ENCODE measurements at regions not wholly inside any gene's neighbourhood (a gene's known extent, or its start where the extent isn't known, plus 50 kb on each side); places are given as distances from the start of the nearest gene placed in this dataset.
"Not testable (repeated sequence)": the region's sequence is repeated elsewhere in the genome, so short reads cannot be mapped to it uniquely, and the experiment has no call there.

DNA sequence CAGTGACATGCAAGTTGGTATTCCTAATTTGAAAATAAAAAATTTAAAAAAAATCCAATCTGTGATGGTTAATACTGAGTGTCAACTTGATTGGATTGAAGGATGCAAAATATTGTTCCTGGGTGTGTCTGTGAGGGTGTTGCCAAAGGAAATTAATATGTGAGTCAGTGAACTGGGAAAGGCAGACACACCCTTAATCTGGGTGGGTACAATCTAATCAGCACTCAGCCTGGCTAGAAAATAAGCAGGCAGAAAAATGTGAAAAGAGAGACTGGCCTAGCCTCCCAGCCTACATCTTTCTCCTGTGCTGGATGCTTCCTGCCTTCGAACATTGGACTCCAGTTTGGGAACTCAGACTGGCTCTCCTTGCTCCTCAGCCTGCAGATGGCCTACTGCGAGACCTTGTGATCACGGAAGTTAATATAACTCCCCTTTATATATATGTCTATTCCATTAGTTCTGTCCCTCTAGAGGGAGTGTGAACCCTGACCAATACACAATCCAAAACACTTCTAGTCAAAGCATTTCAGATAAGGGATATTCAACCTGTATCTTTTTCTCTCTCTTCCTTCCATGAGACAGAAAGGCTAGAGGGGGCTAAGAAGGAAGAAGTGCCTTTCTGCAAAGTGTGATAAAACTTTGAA lies 712.9 kb upstream of the ADGRL3 start:
- H3K27me3 ChIP-seq (ENCODE audit: insufficient read depth, low read length, poor library complexity, severe bottlenecking); H3K36me3 ChIP-seq (ENCODE audit: insufficient read depth, low read length); H3K4me1 Mint-ChIP-seq; H3K36me3 Mint-ChIP-seq; H3K4me3 Mint-ChIP-seq; DNase-seq; H3K4me1 ChIP-seq (ENCODE audit: insufficient read depth, low read length); H3K27ac Mint-ChIP-seq; H3K27me3 Mint-ChIP-seq; H3K9me3 ChIP-seq (ENCODE audit: low read length); H3K4me3 ChIP-seq (ENCODE audit: low read length); POLR2A ChIA-PET; CTCF ChIA-PET; H3K27ac ChIP-seq (ENCODE audit: low read depth, low read length): not testable (repeated sequence)
- peaks cover 10 to 29% (median 12%) of the 10 kb centered on the region in 5 donors for H3K9me3 Mint-ChIP-seq

DNA sequence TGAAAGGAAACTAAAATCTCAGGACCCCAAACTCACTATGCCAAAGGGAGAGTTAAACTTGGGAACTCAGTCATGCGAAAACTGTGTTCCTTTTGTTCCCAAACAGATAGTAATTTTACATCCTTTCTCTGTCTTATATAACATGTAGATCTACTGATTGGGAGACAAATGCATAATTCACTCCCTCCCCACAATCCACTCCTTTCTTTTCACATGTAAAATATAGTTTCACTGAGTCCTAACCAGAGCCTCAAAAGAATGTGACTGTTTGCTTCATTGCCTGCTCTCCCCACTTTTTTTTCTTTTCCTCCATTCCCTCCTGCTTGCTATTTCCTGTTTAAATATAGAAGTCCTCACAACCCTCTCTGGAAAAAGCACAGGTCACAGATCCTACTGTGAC lies 699.3 kb upstream of the ADGRL3 start:
- Histone ChIP-seq H3K4me3 (ENCODE audit: low read length) (no peak overlapping the region), H3K27ac (ENCODE audit: low read depth, low read length) (no peak overlapping the region), H3K9me3 (ENCODE audit: low read length) (no peaks in the 10 kb centered on the region), H3K27me3 (ENCODE audit: insufficient read depth, low read length, poor library complexity, severe bottlenecking) (no peaks in the 10 kb centered on the region), H3K4me1 (ENCODE audit: insufficient read depth, low read length) (no peaks in the 10 kb centered on the region), H3K36me3 (ENCODE audit: insufficient read depth, low read length) (no peaks in the 10 kb centered on the region)
- no peak overlapping the region for H3K4me3 Mint-ChIP-seq
- peaks cover 23 to 51% (median 38%) of the 10 kb centered on the region in 5 donors for H3K9me3 Mint-ChIP-seq
- H3K27me3 Mint-ChIP-seq: no peaks in the 10 kb centered on the region
- DNase-seq: no peak
- H3K4me1 Mint-ChIP-seq: no peaks in the 10 kb centered on the region
- H3K36me3 Mint-ChIP-seq: peaks cover 0 to 4% (median 0%) of the 10 kb centered on the region in 3 donors
- ChIA-PET CTCF (no interaction called here), POLR2A (no interaction called here)
- no peak overlapping the region for H3K27ac Mint-ChIP-seq

DNA sequence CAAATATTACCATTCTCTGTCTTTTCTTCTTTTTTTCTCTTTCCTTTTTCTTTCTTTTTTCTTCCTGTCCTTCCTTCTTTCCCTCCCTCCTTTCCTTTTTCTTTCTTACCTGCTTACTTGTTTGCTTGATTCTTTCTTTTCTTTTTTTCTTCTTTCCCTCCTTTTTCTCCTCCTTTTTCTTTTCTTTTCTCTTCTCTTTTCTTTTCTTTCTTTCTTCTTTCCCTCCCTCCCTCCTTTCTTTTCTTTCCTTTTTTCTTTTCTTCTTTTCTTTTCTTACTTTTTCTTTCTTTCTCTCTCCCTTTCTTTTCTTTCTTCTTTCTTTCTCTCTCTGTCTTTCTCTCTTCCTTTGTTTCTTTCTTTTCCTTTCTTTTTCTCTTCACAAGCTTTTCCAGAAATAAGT lies 697.4 kb upstream of the ADGRL3 start:
- POLR2A ChIA-PET: no interaction called here
- peaks cover 0 to 4% (median 0%) of the 10 kb centered on the region in 3 donors for H3K36me3 Mint-ChIP-seq
- Histone ChIP-seq H3K4me3 (ENCODE audit: low read length) (no peak overlapping the region), H3K9me3 (ENCODE audit: low read length) (no peaks in the 10 kb centered on the region), H3K27me3 (ENCODE audit: insufficient read depth, low read length, poor library complexity, severe bottlenecking) (no peaks in the 10 kb centered on the region), H3K4me1 (ENCODE audit: insufficient read depth, low read length) (no peaks in the 10 kb centered on the region), H3K27ac (ENCODE audit: low read depth, low read length) (no peak overlapping the region), H3K36me3 (ENCODE audit: insufficient read depth, low read length) (no peaks in the 10 kb centered on the region)
- H3K27me3 Mint-ChIP-seq: no peaks in the 10 kb centered on the region
- no peak for DNase-seq
- H3K4me1 Mint-ChIP-seq: no peaks in the 10 kb centered on the region
- peaks cover 16 to 54% (median 39%) of the 10 kb centered on the region in 5 donors for H3K9me3 Mint-ChIP-seq
- CTCF ChIA-PET: no interaction called here
- no peak overlapping the region for H3K4me3 Mint-ChIP-seq
- no peak overlapping the region for H3K27ac Mint-ChIP-seq

DNA sequence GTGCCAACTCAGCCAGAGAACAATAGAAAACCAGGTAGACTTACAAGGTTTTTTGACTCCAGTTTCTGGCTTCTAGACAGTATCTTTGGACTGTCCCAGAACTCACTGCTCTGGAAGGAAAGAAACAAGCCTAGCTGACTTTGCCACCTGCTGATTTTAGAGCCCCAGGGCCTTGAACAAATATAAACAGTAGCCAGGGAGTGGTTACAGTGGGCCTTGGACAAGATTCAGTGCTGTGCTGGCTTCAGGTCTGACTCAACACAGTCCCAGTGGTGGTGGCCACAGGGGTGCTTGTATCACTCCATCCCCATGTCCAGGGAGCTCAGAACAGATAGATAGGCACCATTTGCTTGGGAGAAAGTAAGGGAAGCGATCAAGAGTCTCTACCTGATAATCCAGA lies 694.1 kb upstream of the ADGRL3 start:
- no peak overlapping the region for H3K27ac Mint-ChIP-seq
- Histone ChIP-seq H3K4me1 (ENCODE audit: insufficient read depth, low read length) (no peaks in the 10 kb centered on the region), H3K27me3 (ENCODE audit: insufficient read depth, low read length, poor library complexity, severe bottlenecking) (no peaks in the 10 kb centered on the region), H3K9me3 (ENCODE audit: low read length) (no peaks in the 10 kb centered on the region), H3K27ac (ENCODE audit: low read depth, low read length) (no peak overlapping the region), H3K4me3 (ENCODE audit: low read length) (no peak overlapping the region), H3K36me3 (ENCODE audit: insufficient read depth, low read length) (no peaks in the 10 kb centered on the region)
- ChIA-PET CTCF (no interaction called here), POLR2A (no interaction called here)
- no peaks in the 10 kb centered on the region for H3K4me1 Mint-ChIP-seq
- no peaks in the 10 kb centered on the region for H3K27me3 Mint-ChIP-seq
- no peak overlapping the region for H3K4me3 Mint-ChIP-seq
- peaks cover 0 to 4% (median 0%) of the 10 kb centered on the region in 3 donors for H3K36me3 Mint-ChIP-seq
- no peak for DNase-seq
- H3K9me3 Mint-ChIP-seq: peaks cover 11 to 40% (median 30%) of the 10 kb centered on the region in 5 donors

DNA sequence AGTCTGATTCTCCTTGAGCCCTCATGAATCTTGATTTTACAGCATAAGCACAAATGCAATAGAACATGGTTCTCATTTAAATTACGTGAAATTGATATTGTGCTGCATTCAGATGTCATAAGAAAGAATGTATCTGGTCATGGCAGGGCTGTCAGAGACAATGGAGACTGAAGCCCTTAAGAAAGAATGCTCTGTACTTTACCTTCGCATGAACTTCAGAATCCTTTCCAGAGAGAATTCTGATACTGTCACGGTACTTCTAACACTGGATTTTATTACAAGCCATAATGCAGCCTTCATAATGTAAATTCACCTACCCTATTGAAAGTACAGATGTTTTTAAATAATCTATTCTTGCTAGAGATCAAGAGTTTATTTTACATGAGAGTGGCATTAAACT lies 677.9 kb upstream of the ADGRL3 start:
- no peaks in the 10 kb centered on the region for H3K36me3 Mint-ChIP-seq
- no peak overlapping the region for H3K4me3 ChIP-seq (ENCODE audit: low read length)
- no peaks in the 10 kb centered on the region for H3K9me3 ChIP-seq (ENCODE audit: low read length)
- H3K4me1 Mint-ChIP-seq: no peaks in the 10 kb centered on the region
- no peaks in the 10 kb centered on the region for H3K27me3 Mint-ChIP-seq
- H3K9me3 Mint-ChIP-seq: peaks cover 3 to 20% (median 9%) of the 10 kb centered on the region in 5 donors
- no peak overlapping the region for H3K27ac Mint-ChIP-seq
- H3K4me1 ChIP-seq (ENCODE audit: insufficient read depth, low read length): no peaks in the 10 kb centered on the region
- no peak overlapping the region for H3K27ac ChIP-seq (ENCODE audit: low read depth, low read length)
- no peaks in the 10 kb centered on the region for H3K27me3 ChIP-seq (ENCODE audit: insufficient read depth, low read length, poor library complexity, severe bottlenecking)
- DNase-seq: no peak
- ChIA-PET POLR2A (no interaction called here), CTCF (no interaction called here)
- no peaks in the 10 kb centered on the region for H3K36me3 ChIP-seq (ENCODE audit: insufficient read depth, low read length)
- H3K4me3 Mint-ChIP-seq: no peak overlapping the region

DNA sequence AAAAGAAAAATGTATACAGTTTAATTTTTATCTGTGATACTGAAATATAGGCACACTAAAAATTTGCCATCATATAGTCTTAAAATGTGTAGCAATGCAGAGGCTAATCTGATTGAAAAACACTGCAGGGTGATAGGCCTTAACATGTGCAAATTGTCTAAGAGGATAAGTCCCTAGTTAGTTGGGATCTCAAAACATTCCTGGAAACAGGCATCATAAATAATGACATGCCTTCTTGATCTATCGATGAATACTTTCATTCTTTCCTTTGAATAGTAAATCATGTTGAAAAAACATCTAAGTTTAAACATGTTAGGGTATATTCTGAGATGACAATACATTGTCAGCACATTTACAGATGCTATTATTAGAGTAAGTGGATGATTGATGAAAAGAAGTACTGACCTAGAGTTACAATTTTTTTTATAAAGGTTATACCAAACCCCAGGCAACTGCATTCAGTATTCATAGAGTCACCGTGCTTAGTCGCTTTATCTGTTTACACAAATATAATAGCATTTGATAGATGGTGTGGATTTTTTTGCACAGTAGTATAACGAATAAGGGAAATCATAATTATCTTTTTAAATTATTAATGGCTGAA lies 668.2 kb upstream of the ADGRL3 start:
- H3K27me3 Mint-ChIP-seq: no peaks in the 10 kb centered on the region
- H3K27ac Mint-ChIP-seq: no peak overlapping the region
- Histone ChIP-seq H3K4me1 (ENCODE audit: insufficient read depth, low read length) (no peaks in the 10 kb centered on the region), H3K9me3 (ENCODE audit: low read length) (no peaks in the 10 kb centered on the region), H3K27me3 (ENCODE audit: insufficient read depth, low read length, poor library complexity, severe bottlenecking) (no peaks in the 10 kb centered on the region), H3K4me3 (ENCODE audit: low read length) (no peak overlapping the region), H3K36me3 (ENCODE audit: insufficient read depth, low read length) (no peaks in the 10 kb centered on the region), H3K27ac (ENCODE audit: low read depth, low read length) (no peak overlapping the region)
- no peaks in the 10 kb centered on the region for H3K36me3 Mint-ChIP-seq
- ChIA-PET POLR2A (no interaction called here), CTCF (no interaction called here)
- H3K9me3 Mint-ChIP-seq: peaks cover 2 to 54% (median 18%) of the 10 kb centered on the region in 5 donors
- no peak overlapping the region for H3K4me3 Mint-ChIP-seq
- no peak for DNase-seq
- no peaks in the 10 kb centered on the region for H3K4me1 Mint-ChIP-seq

DNA sequence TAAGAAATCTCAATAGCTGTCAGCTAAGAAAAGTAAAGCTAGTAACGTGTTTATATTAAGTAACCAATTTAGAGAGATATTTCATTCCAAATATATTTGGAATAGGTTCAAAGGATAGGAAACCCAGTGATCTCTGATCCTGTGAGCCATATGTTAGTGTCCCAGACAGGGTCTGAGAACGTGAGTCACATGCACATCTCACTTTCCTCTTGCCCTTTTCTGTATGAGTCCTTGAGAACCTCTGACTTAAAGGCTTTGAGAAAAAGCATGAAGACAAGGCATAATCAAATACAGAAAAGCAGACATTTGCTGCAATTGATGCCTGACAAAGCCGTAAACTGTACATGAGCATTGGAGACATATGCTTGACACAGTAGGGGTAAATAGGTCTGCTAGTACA lies 655.1 kb upstream of the ADGRL3 start:
- Histone ChIP-seq H3K27ac (ENCODE audit: low read depth, low read length) (no peak overlapping the region), H3K9me3 (ENCODE audit: low read length) (no peaks in the 10 kb centered on the region), H3K4me3 (ENCODE audit: low read length) (no peak overlapping the region), H3K36me3 (ENCODE audit: insufficient read depth, low read length) (no peaks in the 10 kb centered on the region), H3K27me3 (ENCODE audit: insufficient read depth, low read length, poor library complexity, severe bottlenecking) (no peaks in the 10 kb centered on the region), H3K4me1 (ENCODE audit: insufficient read depth, low read length) (no peaks in the 10 kb centered on the region)
- peaks cover 8 to 23% (median 21%) of the 10 kb centered on the region in 5 donors for H3K9me3 Mint-ChIP-seq
- CTCF ChIA-PET: no interaction called here
- H3K4me1 Mint-ChIP-seq: no peaks in the 10 kb centered on the region
- POLR2A ChIA-PET: no interaction called here
- no peaks in the 10 kb centered on the region for H3K27me3 Mint-ChIP-seq
- H3K4me3 Mint-ChIP-seq: no peak overlapping the region
- no peak overlapping the region for H3K27ac Mint-ChIP-seq
- no peaks in the 10 kb centered on the region for H3K36me3 Mint-ChIP-seq
- DNase-seq: no peak

DNA sequence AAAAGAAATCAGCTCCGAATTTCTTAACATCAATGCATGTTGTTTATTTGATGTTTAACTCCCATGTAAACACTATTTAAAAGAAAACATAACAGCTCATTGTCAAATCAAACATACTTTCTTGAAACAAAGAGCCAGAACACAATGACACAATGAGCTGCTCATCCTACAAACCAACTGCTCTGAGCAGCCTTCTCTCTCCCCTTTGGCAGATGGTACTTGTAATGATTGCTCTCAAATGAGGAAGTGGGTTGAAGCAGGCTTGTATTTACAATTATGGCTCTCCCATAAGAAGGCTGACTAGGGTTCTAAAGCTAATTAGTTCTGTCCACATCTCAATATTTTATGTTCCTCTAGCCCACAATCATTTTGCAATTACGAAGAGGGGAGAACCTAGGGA lies 637.8 kb upstream of the ADGRL3 start:
- peaks cover 0 to 1% of the 10 kb centered on the region in 2 donors for H3K27me3 Mint-ChIP-seq
- no peaks in the 10 kb centered on the region for H3K9me3 ChIP-seq (ENCODE audit: low read length)
- H3K36me3 ChIP-seq (ENCODE audit: insufficient read depth, low read length): no peaks in the 10 kb centered on the region
- no peak overlapping the region for H3K4me3 ChIP-seq (ENCODE audit: low read length)
- H3K27me3 ChIP-seq (ENCODE audit: insufficient read depth, low read length, poor library complexity, severe bottlenecking): no peaks in the 10 kb centered on the region
- DNase-seq: no peak
- H3K4me3 Mint-ChIP-seq: no peak overlapping the region
- ChIA-PET CTCF (no interaction called here), POLR2A (no interaction called here)
- no peak overlapping the region for H3K27ac Mint-ChIP-seq
- H3K36me3 Mint-ChIP-seq: no peaks in the 10 kb centered on the region
- no peaks in the 10 kb centered on the region for H3K4me1 Mint-ChIP-seq
- H3K4me1 ChIP-seq (ENCODE audit: insufficient read depth, low read length): no peaks in the 10 kb centered on the region
- H3K27ac ChIP-seq (ENCODE audit: low read depth, low read length): no peak overlapping the region
- H3K9me3 Mint-ChIP-seq: peaks cover 0 to 40% (median 16%) of the 10 kb centered on the region in 5 donors

All from CD8-positive, alpha-beta memory T cell (primary cell).